HG03097 (cell line): ENCODE measurements at regions not wholly inside any gene's neighbourhood (a gene's known extent, or its start where the extent isn't known, plus 50 kb on each side); places are given as distances from the start of the nearest gene placed in this dataset.
"Not testable (repeated sequence)": the region's sequence is repeated elsewhere in the genome, so short reads cannot be mapped to it uniquely, and the experiment has no call there.

Source experiments
- ATAC-seq: cut with Tn5 transposase; IDR thresholded peaks from one replicate; pipeline ENCODE4 v1.9.1; 2021; ENCODE audit not compliant: unreplicated experiment, low FRiP score

- no peak for ATAC-seq
These were observed 207.6 kb upstream of the MDFIC2 start for GRCh38 chr3:70519913-70520659.

GRCh38 chr3:70519026-70519425, 206.6 kb upstream of the MDFIC2 start:
- no peak for ATAC-seq

- no peak for ATAC-seq
These were observed 205.9 kb upstream of the MDFIC2 start for GRCh38 chr3:70518356-70518755.

- ATAC-seq: no peak
These were observed 204.9 kb upstream of the MDFIC2 start for GRCh38 chr3:70517124-70517890.

GRCh38 chr3:70516076-70516475, 203.6 kb upstream of the MDFIC2 start:
- no peak for ATAC-seq

GRCh38 chr3:70507486-70507885, 195.0 kb upstream of the MDFIC2 start:
- no peak for ATAC-seq

GRCh38 chr3:70506775-70507174, 194.3 kb upstream of the MDFIC2 start:
- ATAC-seq: no peak

- ATAC-seq: no peak
These were observed 189.1 kb upstream of the MDFIC2 start for GRCh38 chr3:70501561-70501960.

GRCh38 chr3:70488816-70489215, 176.4 kb upstream of the MDFIC2 start:
- no peak for ATAC-seq

GRCh38 chr3:70488131-70488530, 175.7 kb upstream of the MDFIC2 start:
- no peak for ATAC-seq

- ATAC-seq: no peak
These were observed 174.1 kb upstream of the MDFIC2 start for GRCh38 chr3:70486414-70487017.

- no peak for ATAC-seq
These were observed 163.7 kb upstream of the MDFIC2 start for GRCh38 chr3:70476174-70476573.

GRCh38 chr3:70471464-70472342, 159.3 kb upstream of the MDFIC2 start:
- no peak for ATAC-seq

- no peak for ATAC-seq
These were observed 153.7 kb upstream of the MDFIC2 start for GRCh38 chr3:70466096-70466495.

GRCh38 chr3:70464876-70465275, 152.4 kb upstream of the MDFIC2 start:
- no peak for ATAC-seq

GRCh38 chr3:70464465-70464864, 152.0 kb upstream of the MDFIC2 start:
- no peak for ATAC-seq

- not testable (repeated sequence) for ATAC-seq
These were observed 137.8 kb upstream of the MDFIC2 start for GRCh38 chr3:70450220-70450619.

GRCh38 chr3:70435422-70435821, 123.0 kb upstream of the MDFIC2 start:
- ATAC-seq: not testable (repeated sequence)

GRCh38 chr3:70433091-70433490, 120.7 kb upstream of the MDFIC2 start:
- ATAC-seq: no peak

- ATAC-seq: no peak
These were observed 119.5 kb upstream of the MDFIC2 start for GRCh38 chr3:70431911-70432310.

- no peak for ATAC-seq
These were observed 113.6 kb upstream of the MDFIC2 start for GRCh38 chr3:70426071-70426470.
